Keratinocyte (primary cell): ENCODE measurements at regions not wholly inside any gene's neighbourhood (a gene's known extent, or its start where the extent isn't known, plus 50 kb on each side); places are given as distances from the start of the nearest gene placed in this dataset.

Source experiments
- DNase-seq: peaks from one replicate; pipeline ENCODE4 v3.0.0-alpha.2; 2011; ENCODE audit warnings: low read depth, missing footprints, low spot score
- FAIRE-seq: peaks from 2 replicates; lab custom pipeline; 2011; peaks lifted over from hg19 to GRCh38; lab: Jason Lieb, UNC
- H2AFZ ChIP-seq: 2 replicates; pipeline ENCODE4 v1.6.0; 2012; ENCODE audit warnings: low read length, control low read depth, inconsistent platforms; ENCODE audit not compliant: control insufficient read depth
- H3K27ac ChIP-seq: 2 replicates; pipeline ENCODE4 v1.5.1; 2011; ENCODE audit warnings: low read length; ENCODE audit not compliant: control insufficient read depth, insufficient read depth
- H3K27me3 ChIP-seq: 3 replicates; pipeline ENCODE4 v1.6.0; 2011; ENCODE audit warnings: low read length; ENCODE audit not compliant: control insufficient read depth, insufficient read depth; ENCODE audit errors: extremely low read depth
- H3K36me3 ChIP-seq, 2 experiments: 2 replicates in 1 of 2; 3 replicates in 1 of 2; pipeline ENCODE4 v1.5.1; 2011; ENCODE audit warnings: low read length in 2 of 2, mild to moderate bottlenecking in 1 of 2; ENCODE audit not compliant: control insufficient read depth in 2 of 2, insufficient read depth in 2 of 2; ENCODE audit errors: extremely low read depth in 1 of 2
- H3K4me1 ChIP-seq: 3 replicates; pipeline ENCODE4 v1.5.1; 2011; ENCODE audit warnings: low read length; ENCODE audit not compliant: control insufficient read depth, insufficient read depth; ENCODE audit errors: extremely low read depth
- H3K4me2 ChIP-seq: 3 replicates; pipeline ENCODE4 v1.6.0; 2011; ENCODE audit warnings: low read depth, low read length; ENCODE audit not compliant: control insufficient read depth, insufficient read depth; ENCODE audit errors: extremely low read depth
- H3K4me3 ChIP-seq, 3 experiments: fragments of 200-600 bp in 1 of 3; sonication (generic) in 1 of 3; 2 replicates in 2 of 3; 3 replicates in 1 of 3; pipeline ENCODE4 v1.5.1; 2011 to 2016; ENCODE audit warnings: low read length in 3 of 3, mild to moderate bottlenecking in 3 of 3, control low read depth in 2 of 3, inconsistent platforms in 1 of 3, low read depth in 1 of 3, mixed read lengths in 1 of 3, mixed run types in 1 of 3, moderate library complexity in 1 of 3; ENCODE audit not compliant: control insufficient read depth in 2 of 3, insufficient read depth in 2 of 3; ENCODE audit errors: extremely low read depth in 1 of 3
- H3K79me2 ChIP-seq: 2 replicates; pipeline ENCODE4 v1.6.0; 2012; ENCODE audit warnings: low read length; ENCODE audit not compliant: control insufficient read depth, insufficient read depth
- H3K9ac ChIP-seq: 3 replicates; pipeline ENCODE4 v1.6.0; 2011; ENCODE audit warnings: low read length; ENCODE audit not compliant: control insufficient read depth, insufficient read depth; ENCODE audit errors: extremely low read depth
- H3K9me1 ChIP-seq: 3 replicates; pipeline ENCODE4 v1.6.0; 2011; ENCODE audit warnings: low read length; ENCODE audit not compliant: control insufficient read depth, insufficient read depth; ENCODE audit errors: extremely low read depth
- H3K9me3 ChIP-seq: 2 replicates; pipeline ENCODE4 v1.5.1; 2012; ENCODE audit warnings: low read depth, low read length; ENCODE audit not compliant: control insufficient read depth
- H4K20me1 ChIP-seq: 3 replicates; pipeline ENCODE4 v1.6.0; 2011; ENCODE audit warnings: low read length; ENCODE audit not compliant: control insufficient read depth, insufficient read depth; ENCODE audit errors: extremely low read depth
- CTCF ChIP-seq, 3 experiments: IDR thresholded peaks in 1 of 3; conservative IDR thresholded peaks in 1 of 3; optimal IDR thresholded peaks in 1 of 3; 2 replicates in 2 of 3; 3 replicates in 1 of 3; pipeline versions ENCODE3 to v1.5.1; 2011; ENCODE audit warnings: low read length in 3 of 3, mild to moderate bottlenecking in 3 of 3, moderate library complexity in 2 of 3, control low read depth in 1 of 3, inconsistent platforms in 1 of 3; ENCODE audit not compliant: insufficient read depth in 2 of 3; ENCODE audit errors: extremely low read depth in 1 of 3
- EZH2 ChIP-seq: IDR thresholded peaks from one replicate; pipeline ENCODE4 v1.6.1; 2012; ENCODE audit warnings: inconsistent platforms, mild to moderate bottlenecking, low read length, moderate library complexity
- dilution Hi-C: fragments of 300-500 bp; cut with MboI; formaldehyde crosslinking; loops from one replicate; pipeline ENCODE4 v1.7.0; 2020; ENCODE audit warnings: low sequenced_read_pairs; ENCODE audit not compliant: extremely low pct_ligation_motif_present

DNA sequence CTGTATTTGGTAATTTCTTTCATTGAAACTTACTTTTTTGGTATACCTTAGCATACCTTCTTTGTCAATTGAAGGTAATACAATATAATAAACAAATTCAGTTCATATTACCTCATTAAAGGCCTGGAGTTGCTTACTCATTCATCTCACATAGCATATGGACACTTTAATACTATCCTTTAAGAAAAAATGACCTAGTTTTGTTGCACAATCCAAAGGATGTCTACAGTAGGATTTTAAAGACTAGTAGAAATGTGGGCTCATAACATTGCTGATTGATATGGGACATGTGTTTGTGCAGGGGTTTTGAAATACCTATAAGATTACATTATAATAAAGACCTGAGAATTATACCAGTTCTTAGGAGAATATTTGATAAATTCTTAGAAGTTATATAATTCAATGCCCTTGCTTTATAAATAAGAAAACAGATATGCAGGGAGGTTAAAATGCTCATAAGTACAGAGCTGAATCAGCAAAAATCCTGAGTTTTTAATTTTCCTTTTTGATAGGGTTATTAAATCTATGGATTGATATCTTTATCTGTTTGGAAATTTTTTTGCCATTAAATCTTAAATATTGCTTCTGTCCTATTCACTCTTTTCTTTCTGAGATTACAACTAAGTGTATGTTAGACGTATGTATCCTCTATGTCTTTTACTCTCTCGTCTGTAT, 352.1 kb downstream of the ATP23 start:
- FAIRE-seq (no peak), DNase-seq (no peak)
- dilution Hi-C loops: no loop called here
- Histone ChIP-seq H3K27me3 (no peaks in the 10 kb centered on the region), H3K9me3 (no peaks in the 10 kb centered on the region), H3K4me1 (no peaks in the 10 kb centered on the region), H3K27ac (no peak overlapping the region), H3K4me3 (no peak overlapping the region), H3K9me1 (no peaks in the 10 kb centered on the region), H2AFZ (no peak overlapping the region), H3K4me2 (no peak overlapping the region), H4K20me1 (no peaks in the 10 kb centered on the region), H3K36me3 (no peaks in the 10 kb centered on the region), H3K9ac (no peak overlapping the region), H3K79me2 (no peaks in the 10 kb centered on the region)
- no peak for TF ChIP-seq EZH2
- no peak for TF ChIP-seq CTCF (optimal IDR thresholded peaks at IDR 0.05 in 1 of 3, IDR thresholded peaks at IDR 0.05 in 1 of 3, conservative IDR thresholded peaks at IDR 0.05 in 1 of 3; ENCODE audit: extremely low read depth in 1 of 3, insufficient read depth in 2 of 3, low read length in 3 of 3)

GRCh38 chr12:58295268-58295667, 353.9 kb downstream of the ATP23 start:
- FAIRE-seq: no peak

More at GRCh38 chr12:58295268-58295667, 353.9 kb downstream of the ATP23 start:
- H3K9ac ChIP-seq: no peak overlapping the region
- no peaks in the 10 kb centered on the region for H3K9me3 ChIP-seq
- DNase-seq: no peak
- no peak overlapping the region for H3K4me3 ChIP-seq
- no peaks in the 10 kb centered on the region for H3K79me2 ChIP-seq
- no peaks in the 10 kb centered on the region for H3K4me1 ChIP-seq
- dilution Hi-C loops: no loop called here
- H3K27me3 ChIP-seq: no peaks in the 10 kb centered on the region
- H2AFZ ChIP-seq: no peak overlapping the region
- H3K36me3 ChIP-seq: no peaks in the 10 kb centered on the region
- no peaks in the 10 kb centered on the region for H3K9me1 ChIP-seq
- TF ChIP-seq CTCF (optimal IDR thresholded peaks at IDR 0.05 in 1 of 3, IDR thresholded peaks at IDR 0.05 in 1 of 3, conservative IDR thresholded peaks at IDR 0.05 in 1 of 3; ENCODE audit: extremely low read depth in 1 of 3, insufficient read depth in 2 of 3, low read length in 3 of 3): no peak
- TF ChIP-seq EZH2: no peak
- H3K27ac ChIP-seq: no peak overlapping the region
- no peak overlapping the region for H3K4me2 ChIP-seq
- H4K20me1 ChIP-seq: no peaks in the 10 kb centered on the region
